OCI-LY1 (cell line): ENCODE measurements at regions not wholly inside any gene's neighbourhood (a gene's known extent, or its start where the extent isn't known, plus 50 kb on each side); places are given as distances from the start of the nearest gene placed in this dataset.

ENCODE experiments used
- EZH2 ChIP-seq: fragments of 200-600 bp; sonication (generic), shearing (Covaris generic); IDR thresholded peaks from 2 replicates; pipeline ENCODE4 v1.8.0; 2017; ENCODE audit warnings: borderline replicate concordance, mixed run types, mild to moderate bottlenecking, antibody characterized with exemption, low read length, moderate library complexity, mixed read lengths
- TF ChIP-seq, protein P1 (sequence below): fragments of 200-600 bp; sonication (generic), shearing (Covaris generic); IDR thresholded peaks from 2 replicates; pipeline ENCODE4 v1.5.1; 2017; ENCODE audit warnings: mild to moderate bottlenecking, antibody characterized with exemption, low read length, moderate library complexity, mixed read lengths

GRCh38 chr21:20882462-20883407 is 115.5 kb upstream of the NCAM2 start:
- TF ChIP-seq, protein P1, sequence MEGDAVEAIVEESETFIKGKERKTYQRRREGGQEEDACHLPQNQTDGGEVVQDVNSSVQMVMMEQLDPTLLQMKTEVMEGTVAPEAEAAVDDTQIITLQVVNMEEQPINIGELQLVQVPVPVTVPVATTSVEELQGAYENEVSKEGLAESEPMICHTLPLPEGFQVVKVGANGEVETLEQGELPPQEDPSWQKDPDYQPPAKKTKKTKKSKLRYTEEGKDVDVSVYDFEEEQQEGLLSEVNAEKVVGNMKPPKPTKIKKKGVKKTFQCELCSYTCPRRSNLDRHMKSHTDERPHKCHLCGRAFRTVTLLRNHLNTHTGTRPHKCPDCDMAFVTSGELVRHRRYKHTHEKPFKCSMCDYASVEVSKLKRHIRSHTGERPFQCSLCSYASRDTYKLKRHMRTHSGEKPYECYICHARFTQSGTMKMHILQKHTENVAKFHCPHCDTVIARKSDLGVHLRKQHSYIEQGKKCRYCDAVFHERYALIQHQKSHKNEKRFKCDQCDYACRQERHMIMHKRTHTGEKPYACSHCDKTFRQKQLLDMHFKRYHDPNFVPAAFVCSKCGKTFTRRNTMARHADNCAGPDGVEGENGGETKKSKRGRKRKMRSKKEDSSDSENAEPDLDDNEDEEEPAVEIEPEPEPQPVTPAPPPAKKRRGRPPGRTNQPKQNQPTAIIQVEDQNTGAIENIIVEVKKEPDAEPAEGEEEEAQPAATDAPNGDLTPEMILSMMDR = peak; percentile 51; the same call in 1 of the 2 replicates
- no peak for TF ChIP-seq EZH2
